HEK293 (cell line): ENCODE measurements at regions not wholly inside any gene's neighbourhood (a gene's known extent, or its start where the extent isn't known, plus 50 kb on each side); places are given as distances from the start of the nearest gene placed in this dataset.

Source experiments
- CTCF ChIA-PET: fragments of 350-600 bp; formaldehyde crosslinking; extraction: SDS; loops from one replicate; lab custom pipeline; 2021; ENCODE audit warnings: antibody characterized with exemption; lab: Yijun Ruan, JAX
- POLR2A ChIA-PET: fragments of 300-600 bp; formaldehyde crosslinking; extraction: SDS; loops from one replicate; lab custom pipeline; 2020; ENCODE audit warnings: antibody characterized with exemption, inconsistent platforms; lab: Yijun Ruan, JAX
- H3K27ac ChIP-seq: fragments of 200-500 bp; sonication (Bioruptor generic); 2 replicates; pipeline ENCODE4 v1.5.1; 2014; ENCODE audit warnings: low read depth, low read length, control low read depth, inconsistent platforms; ENCODE audit errors: extremely low read depth
- H3K36me3 ChIP-seq, 2 experiments: fragments of 200-500 bp in 1 of 2; sonication (Bioruptor generic) in 1 of 2; 1 replicate in 1 of 2; 2 replicates in 1 of 2; pipeline ENCODE4 v1.5.1; 2014 to 2017; ENCODE audit warnings: inconsistent platforms in 2 of 2, low read length in 2 of 2; ENCODE audit not compliant: control insufficient read depth in 2 of 2, insufficient read depth in 1 of 2
- H3K4me1 ChIP-seq: fragments of 200-500 bp; sonication (Bioruptor generic); 2 replicates; pipeline ENCODE4 v1.5.1; 2014; ENCODE audit warnings: mild to moderate bottlenecking, low read length, inconsistent platforms; ENCODE audit not compliant: control insufficient read depth, insufficient read depth
- H3K4me3 ChIP-seq: 2 replicates; pipeline ENCODE4 v1.5.1; 2011; ENCODE audit warnings: low read depth, mild to moderate bottlenecking, control low read depth, low read length, moderate library complexity
- H3K9me3 ChIP-seq: fragments of 200-500 bp; sonication (Bioruptor generic); 2 replicates; pipeline ENCODE4 v1.5.1; 2014; ENCODE audit warnings: low read depth, low read length, inconsistent platforms; ENCODE audit not compliant: control insufficient read depth, insufficient read depth
- HOXC10 ChIP-seq: sonication (generic); formaldehyde crosslinking; IDR thresholded peaks from 2 replicates; pipeline ENCODE4 v1.8.1; 2023; ENCODE audit warnings: mild to moderate bottlenecking, missing genetic modification reagents
- MEIS1 ChIP-seq: sonication (generic); formaldehyde crosslinking; IDR thresholded peaks from 2 replicates; pipeline ENCODE4 v1.8.1; 2022; ENCODE audit warnings: missing genetic modification reagents, mild to moderate bottlenecking, borderline replicate concordance
- PBX3 ChIP-seq: sonication (generic); formaldehyde crosslinking; IDR thresholded peaks from 2 replicates; pipeline ENCODE4 v1.8.1; 2022; ENCODE audit warnings: mild to moderate bottlenecking, moderate library complexity, missing genetic modification reagents
- REST ChIP-seq: fragments of 450-650 bp; formaldehyde crosslinking; IDR thresholded peaks from 2 replicates; pipeline ENCODE4 v1.5.1; 2016; ENCODE audit warnings: missing biosample characterization, missing genetic modification characterization
- SALL2 ChIP-seq: fragments of 450-650 bp; formaldehyde crosslinking; IDR thresholded peaks from 2 replicates; pipeline ENCODE4 v1.5.0; 2017; ENCODE audit warnings: missing biosample characterization, mild to moderate bottlenecking, missing genetic modification characterization, borderline replicate concordance
- ZBTB44 ChIP-seq: fragments of 450-650 bp; IDR thresholded peaks from 2 replicates; pipeline ENCODE4 v1.5.1; 2018; ENCODE audit warnings: missing biosample characterization, mild to moderate bottlenecking, missing genetic modification characterization
- ZFHX2 ChIP-seq: fragments of 450-650 bp; formaldehyde crosslinking; conservative IDR thresholded peaks from 2 replicates; pipeline ENCODE4 v1.5.1; 2016; ENCODE audit warnings: missing biosample characterization, missing genetic modification characterization
- ZIC2 ChIP-seq: fragments of 450-650 bp; formaldehyde crosslinking; IDR thresholded peaks from 2 replicates; pipeline ENCODE4 v1.5.1; 2016; ENCODE audit warnings: missing biosample characterization, missing genetic modification characterization
- ZNF140 ChIP-seq: fragments of 450-650 bp; formaldehyde crosslinking; IDR thresholded peaks from 2 replicates; pipeline ENCODE4 v1.5.1; 2016; ENCODE audit warnings: missing biosample characterization, missing genetic modification characterization
- ZNF148 ChIP-seq: fragments of 450-650 bp; formaldehyde crosslinking; IDR thresholded peaks from 2 replicates; pipeline ENCODE4 v1.5.0; 2017; ENCODE audit warnings: missing biosample characterization, missing genetic modification characterization, borderline replicate concordance
- ZNF211 ChIP-seq: fragments of 450-650 bp; formaldehyde crosslinking; IDR thresholded peaks from 2 replicates; pipeline ENCODE4 v1.5.1; 2016; ENCODE audit warnings: low read depth, missing biosample characterization, missing genetic modification characterization
- ZNF292 ChIP-seq: fragments of 450-650 bp; formaldehyde crosslinking; IDR thresholded peaks from 2 replicates; pipeline ENCODE4 v1.5.1; 2016; ENCODE audit warnings: low read depth, missing biosample characterization, missing genetic modification characterization, borderline replicate concordance
- ZNF544 ChIP-seq: fragments of 450-650 bp; formaldehyde crosslinking; IDR thresholded peaks from 2 replicates; pipeline ENCODE4 v1.5.0; 2017; ENCODE audit warnings: missing biosample characterization, missing genetic modification characterization
- TF ChIP-seq, protein P1 (sequence below): fragments of 450-650 bp; IDR thresholded peaks from 2 replicates; pipeline ENCODE4 v1.5.1; 2018; ENCODE audit warnings: missing biosample characterization, missing genetic modification characterization
- TF ChIP-seq, protein P2 (sequence below): fragments of 450-650 bp; formaldehyde crosslinking; IDR thresholded peaks from 2 replicates; pipeline ENCODE4 v1.5.1; 2016; ENCODE audit warnings: missing biosample characterization, missing genetic modification characterization
- TF ChIP-seq, protein P3 (sequence below): fragments of 450-650 bp; formaldehyde crosslinking; IDR thresholded peaks from 2 replicates; pipeline ENCODE4 v1.5.1; 2017; ENCODE audit warnings: missing biosample characterization, missing genetic modification characterization

DNA sequence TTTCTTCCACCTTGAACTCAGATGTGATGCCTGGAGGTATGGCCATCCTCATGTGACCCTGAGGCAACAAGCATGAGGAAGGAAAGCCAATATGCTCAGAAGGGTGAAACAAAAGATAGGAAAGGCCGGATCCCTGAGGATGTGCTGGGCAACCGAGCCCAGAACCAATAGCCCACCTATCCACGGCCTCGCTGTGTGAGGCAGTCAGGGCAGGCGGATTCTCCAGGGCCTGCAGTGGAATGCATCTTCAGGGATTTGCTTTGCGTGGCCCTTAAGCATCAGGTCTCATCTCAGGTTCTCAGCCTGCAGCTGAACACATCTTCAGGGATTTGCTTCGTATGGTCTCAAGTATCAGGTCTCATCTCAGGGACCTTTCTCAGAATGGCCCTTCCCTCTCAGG is 139.8 kb downstream of the ANKRD60 start:
- no peaks in the 10 kb centered on the region for H3K4me1 ChIP-seq
- no peaks in the 10 kb centered on the region for H3K36me3 ChIP-seq
- CTCF ChIA-PET, result interaction anchor here (0.7 to 4.0 kb wide), 11 partner anchors 7 to 490 kb away, joined by 3 to 50 read pairs (median 13); no protein-coding TSS in a partner anchor
- no peak overlapping the region for H3K27ac ChIP-seq
- H3K4me3 ChIP-seq, result no peak overlapping the region
- POLR2A ChIA-PET, result no interaction called here
- TF ChIP-seq, protein P1, sequence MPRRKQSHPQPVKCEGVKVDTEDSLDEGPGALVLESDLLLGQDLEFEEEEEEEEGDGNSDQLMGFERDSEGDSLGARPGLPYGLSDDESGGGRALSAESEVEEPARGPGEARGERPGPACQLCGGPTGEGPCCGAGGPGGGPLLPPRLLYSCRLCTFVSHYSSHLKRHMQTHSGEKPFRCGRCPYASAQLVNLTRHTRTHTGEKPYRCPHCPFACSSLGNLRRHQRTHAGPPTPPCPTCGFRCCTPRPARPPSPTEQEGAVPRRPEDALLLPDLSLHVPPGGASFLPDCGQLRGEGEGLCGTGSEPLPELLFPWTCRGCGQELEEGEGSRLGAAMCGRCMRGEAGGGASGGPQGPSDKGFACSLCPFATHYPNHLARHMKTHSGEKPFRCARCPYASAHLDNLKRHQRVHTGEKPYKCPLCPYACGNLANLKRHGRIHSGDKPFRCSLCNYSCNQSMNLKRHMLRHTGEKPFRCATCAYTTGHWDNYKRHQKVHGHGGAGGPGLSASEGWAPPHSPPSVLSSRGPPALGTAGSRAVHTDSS (tag by site-specific recombination), result no peak
- TF ChIP-seq ZBTB44, result no peak
- no peaks in the 10 kb centered on the region for H3K9me3 ChIP-seq

GRCh38 chr20:58088105-58088504 is 140.3 kb downstream of the ANKRD60 start:
- POLR2A ChIA-PET, result interaction anchor here (0.6 kb wide), 1 partner anchor 32 kb away, joined by 6 read pairs; no protein-coding TSS in a partner anchor
- H3K4me1 ChIP-seq, result no peaks in the 10 kb centered on the region
- no peaks in the 10 kb centered on the region for H3K36me3 ChIP-seq
- TF ChIP-seq REST (tag by site-specific recombination) (peak; percentile 84), ZNF140 (tag by site-specific recombination) (no peak)
- TF ChIP-seq, all 188 proteins: peak for 1
- CTCF ChIA-PET, result interaction anchor here (0.7 to 4.0 kb wide), 16 partner anchors 8 to 489 kb away, joined by 3 to 50 read pairs (median 6); no protein-coding TSS in a partner anchor
- no peak overlapping the region for H3K27ac ChIP-seq
- no peaks in the 10 kb centered on the region for H3K9me3 ChIP-seq
- H3K4me3 ChIP-seq, result no peak overlapping the region

DNA sequence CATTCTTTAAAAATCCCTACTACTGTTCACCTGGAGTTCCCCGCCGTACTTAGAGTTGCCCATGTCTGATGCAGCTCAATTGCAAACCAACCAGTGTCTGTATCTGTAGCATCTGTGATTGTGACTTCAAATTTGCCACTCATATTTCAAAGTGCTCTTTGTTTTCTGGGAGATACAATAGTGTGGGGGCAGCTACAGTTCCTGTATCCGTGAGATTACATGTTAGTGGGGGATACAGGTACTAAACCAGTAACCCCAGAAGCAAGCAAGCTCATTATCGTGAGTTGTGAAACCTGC is 140.9 kb downstream of the ANKRD60 start:
- ChIA-PET POLR2A (interaction anchor here (0.6 kb wide), 1 partner anchor 31 kb away, joined by 6 read pairs; no protein-coding TSS in a partner anchor), CTCF (interaction anchor here (0.5 to 4.0 kb wide), 32 partner anchors 8 to 521 kb away, joined by 3 to 50 read pairs (median 5); partner anchors contain the start of gene ZBP1)
- H3K9me3 ChIP-seq, result no peaks in the 10 kb centered on the region
- H3K4me3 ChIP-seq, result no peak overlapping the region
- no peaks in the 10 kb centered on the region for H3K36me3 ChIP-seq
- H3K4me1 ChIP-seq, result no peaks in the 10 kb centered on the region
- H3K27ac ChIP-seq, result no peak overlapping the region
- TF ChIP-seq, protein P2, sequence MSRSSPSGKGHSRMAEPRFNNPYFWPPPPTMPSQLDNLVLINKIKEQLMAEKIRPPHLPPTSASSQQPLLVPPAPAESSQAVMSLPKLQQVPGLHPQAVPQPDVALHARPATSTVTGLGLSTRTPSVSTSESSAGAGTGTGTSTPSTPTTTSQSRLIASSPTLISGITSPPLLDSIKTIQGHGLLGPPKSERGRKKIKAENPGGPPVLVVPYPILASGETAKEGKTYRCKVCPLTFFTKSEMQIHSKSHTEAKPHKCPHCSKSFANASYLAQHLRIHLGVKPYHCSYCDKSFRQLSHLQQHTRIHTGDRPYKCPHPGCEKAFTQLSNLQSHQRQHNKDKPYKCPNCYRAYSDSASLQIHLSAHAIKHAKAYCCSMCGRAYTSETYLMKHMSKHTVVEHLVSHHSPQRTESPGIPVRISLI (tag by site-specific recombination), result no peak
- TF ChIP-seq ZNF544 (tag by site-specific recombination) (no peak), ZIC2 (tag by site-specific recombination) (no peak), ZNF148 (tag by site-specific recombination) (no peak), MEIS1 (CRISPR knock-in tag) (no peak), ZNF211 (no peak), HOXC10 (CRISPR knock-in tag) (no peak), SALL2 (tag by site-specific recombination) (no peak), PBX3 (CRISPR knock-in tag) (no peak), ZFHX2 (tag by site-specific recombination) (no peak), ZNF292 (tag by site-specific recombination) (no peak)
- TF ChIP-seq, protein P3, sequence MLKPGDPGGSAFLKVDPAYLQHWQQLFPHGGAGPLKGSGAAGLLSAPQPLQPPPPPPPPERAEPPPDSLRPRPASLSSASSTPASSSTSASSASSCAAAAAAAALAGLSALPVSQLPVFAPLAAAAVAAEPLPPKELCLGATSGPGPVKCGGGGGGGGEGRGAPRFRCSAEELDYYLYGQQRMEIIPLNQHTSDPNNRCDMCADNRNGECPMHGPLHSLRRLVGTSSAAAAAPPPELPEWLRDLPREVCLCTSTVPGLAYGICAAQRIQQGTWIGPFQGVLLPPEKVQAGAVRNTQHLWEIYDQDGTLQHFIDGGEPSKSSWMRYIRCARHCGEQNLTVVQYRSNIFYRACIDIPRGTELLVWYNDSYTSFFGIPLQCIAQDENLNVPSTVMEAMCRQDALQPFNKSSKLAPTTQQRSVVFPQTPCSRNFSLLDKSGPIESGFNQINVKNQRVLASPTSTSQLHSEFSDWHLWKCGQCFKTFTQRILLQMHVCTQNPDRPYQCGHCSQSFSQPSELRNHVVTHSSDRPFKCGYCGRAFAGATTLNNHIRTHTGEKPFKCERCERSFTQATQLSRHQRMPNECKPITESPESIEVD (tag by site-specific recombination), result no peak
